GM12878 (cell line): ENCODE measurements at regions not wholly inside any gene's neighbourhood (a gene's known extent, or its start where the extent isn't known, plus 50 kb on each side); places are given as distances from the start of the nearest gene placed in this dataset.

ENCODE experiments used
- ATAC-seq: fragments of 200-7000 bp; cut with Tn5 transposase; 3 replicates; pipeline ENCODE4 v1.9.1; 2020; ENCODE audit warnings: mild to moderate bottlenecking, moderate library complexity
- BruUV-seq: library from RNA; stranded (reverse); fragments of 400-500 nt; replicated peaks from 2 replicates; lab custom pipeline; 2021; lab: Mats Ljungman, UMichigan
- CTCF ChIA-PET: fragments of 300-600 bp; sonication (Branson Sonifier 250); formaldehyde crosslinking; extraction: SDS; loops from one replicate; lab custom pipeline; 2021; ENCODE audit warnings: inconsistent platforms; lab: Yijun Ruan, JAX
- POLR2A ChIA-PET: fragments of 350-600 bp; formaldehyde crosslinking; extraction: SDS; loops from one replicate; lab custom pipeline; 2021; ENCODE audit warnings: inconsistent platforms; lab: Charles Lee
- RAD21 ChIA-PET: fragments of 300-600 bp; sonication (Branson Sonifier 250); formaldehyde crosslinking; loops from one replicate; lab custom pipeline; 2023; ENCODE audit warnings: antibody characterized with exemption; ENCODE audit not compliant: unreplicated experiment; lab: Charles Lee
- SMC1A ChIA-PET: fragments of 300-600 bp; sonication (Branson Sonifier 250); formaldehyde crosslinking; loops from one replicate; lab custom pipeline; 2023; ENCODE audit not compliant: unreplicated experiment, uncharacterized antibody; lab: Charles Lee
- DNase-seq: peaks from one replicate; pipeline ENCODE4 v3.0.0-alpha.2; 2011; ENCODE audit warnings: low read depth, low spot score
- FAIRE-seq: peaks from 3 replicates; lab custom pipeline; 2011; peaks lifted over from hg19 to GRCh38; lab: Jason Lieb, UNC
- H2AFZ ChIP-seq: 2 replicates; pipeline ENCODE4 v1.6.0; 2011; ENCODE audit warnings: low read depth, low read length, control low read depth; ENCODE audit not compliant: control insufficient read depth
- H3K27ac ChIP-seq: 2 replicates; pipeline ENCODE4 v1.5.1; 2011; ENCODE audit warnings: control low read depth; ENCODE audit not compliant: control insufficient read depth, insufficient read depth
- H3K27me3 ChIP-seq, 2 experiments: replicated peaks in 1 of 2; 2 replicates each; pipeline versions ENCODE4 v1.6.0 to v1.6.1; 2011; ENCODE audit warnings: low read length in 1 of 2; ENCODE audit not compliant: control insufficient read depth in 2 of 2, insufficient read depth in 2 of 2
- H3K36me3 ChIP-seq, 2 experiments: 2 replicates each; pipeline ENCODE4 v1.5.1; 2011; ENCODE audit warnings: low read length in 1 of 2; ENCODE audit not compliant: control insufficient read depth in 2 of 2, insufficient read depth in 2 of 2
- H3K4me1 ChIP-seq: 2 replicates; pipeline ENCODE4 v1.6.1; 2011; ENCODE audit warnings: mild to moderate bottlenecking, low read length, moderate library complexity, mixed read lengths; ENCODE audit not compliant: control insufficient read depth, insufficient read depth
- H3K4me2 ChIP-seq: 2 replicates; pipeline ENCODE4 v1.6.0; 2011; ENCODE audit warnings: control low read depth; ENCODE audit not compliant: control insufficient read depth, insufficient read depth
- H3K4me3 ChIP-seq: fragments of 200-600 bp; sonication (generic); 2 replicates; pipeline ENCODE4 v1.5.1; 2016
- H3K79me2 ChIP-seq: 2 replicates; pipeline ENCODE4 v1.6.0; 2011; ENCODE audit warnings: low read length; ENCODE audit not compliant: control insufficient read depth, insufficient read depth
- H3K9ac ChIP-seq: 2 replicates; pipeline ENCODE4 v1.8.0; 2011; ENCODE audit warnings: low read length, control low read depth, mixed read lengths; ENCODE audit not compliant: control insufficient read depth, insufficient read depth
- H3K9me3 ChIP-seq: replicated peaks from 3 replicates; pipeline ENCODE4 v1.5.1; 2011; ENCODE audit warnings: mild to moderate bottlenecking, low read length; ENCODE audit not compliant: control insufficient read depth, insufficient read depth
- H4K20me1 ChIP-seq: 2 replicates; pipeline ENCODE4 v1.6.0; 2011; ENCODE audit not compliant: control insufficient read depth, insufficient read depth
- ATF2 ChIP-seq: IDR thresholded peaks from 2 replicates; pipeline ENCODE4 v1.6.1; 2012; ENCODE audit warnings: low read length, inconsistent platforms
- CEBPB ChIP-seq, 2 experiments: fragments of 150-350 bp in 1 of 2; IDR thresholded peaks; 2 replicates each; pipeline ENCODE4 v1.6.1; 2012 to 2014; ENCODE audit warnings: low read depth in 2 of 2, low read length in 2 of 2, borderline replicate concordance in 1 of 2, inconsistent platforms in 1 of 2
- CTCF ChIP-seq, 3 experiments: IDR thresholded peaks in 2 of 3; conservative IDR thresholded peaks in 1 of 3; 2 replicates each; pipeline ENCODE4 v1.5.1; 2011; ENCODE audit warnings: low read depth in 3 of 3, low read length in 3 of 3, mild to moderate bottlenecking in 3 of 3, control low read depth in 2 of 3, moderate library complexity in 2 of 3, inconsistent platforms in 1 of 3, mixed read lengths in 1 of 3; ENCODE audit not compliant: control insufficient read depth in 2 of 3, insufficient read depth in 1 of 3; ENCODE audit errors: extremely low read depth in 1 of 3
- FOXM1 ChIP-seq: IDR thresholded peaks from 2 replicates; pipeline ENCODE4 v1.6.1; 2012; ENCODE audit warnings: low read depth, mild to moderate bottlenecking, inconsistent platforms, low read length, moderate library complexity
- IRF4 ChIP-seq: IDR thresholded peaks from 2 replicates; pipeline ENCODE4 v1.6.1; 2011; ENCODE audit warnings: low read depth, low read length
- MEF2B ChIP-seq: fragments of 450-650 bp; IDR thresholded peaks from 2 replicates; pipeline ENCODE4 v1.6.1; 2018; ENCODE audit warnings: mild to moderate bottlenecking, moderate library complexity; ENCODE audit not compliant: partially characterized antibody, poor library complexity, severe bottlenecking
- NR2C1 ChIP-seq: fragments of 450-650 bp; IDR thresholded peaks from 2 replicates; pipeline ENCODE4 v1.6.1; 2017; ENCODE audit warnings: antibody characterized with exemption, mild to moderate bottlenecking, moderate library complexity
- NR2F1 ChIP-seq: fragments of 450-650 bp; conservative IDR thresholded peaks from 2 replicates; pipeline ENCODE4 v1.6.1; 2017; ENCODE audit warnings: mild to moderate bottlenecking
- RCOR1 ChIP-seq: conservative IDR thresholded peaks from 2 replicates; pipeline ENCODE4 v1.6.1; 2012; ENCODE audit warnings: low read depth, low read length, improper control_type of control experiment
- RUNX3 ChIP-seq: IDR thresholded peaks from 2 replicates; pipeline ENCODE4 v1.6.1; 2012; ENCODE audit warnings: low read length, inconsistent platforms
- SIN3A ChIP-seq: IDR thresholded peaks from 2 replicates; pipeline ENCODE4 v1.6.1; 2012; ENCODE audit warnings: low read depth, low read length, improper control_type of control experiment
- SKIL ChIP-seq: fragments of 450-650 bp; IDR thresholded peaks from 2 replicates; pipeline ENCODE4 v1.6.1; 2017; ENCODE audit warnings: mild to moderate bottlenecking, low read depth, inconsistent platforms; ENCODE audit not compliant: poor library complexity, severe bottlenecking
- SREBF2 ChIP-seq: IDR thresholded peaks from 2 replicates; pipeline ENCODE4 v1.6.1; 2012; ENCODE audit warnings: mild to moderate bottlenecking, low read length
- WRNIP1 ChIP-seq: IDR thresholded peaks from 2 replicates; pipeline ENCODE4 v1.6.1; 2011; ENCODE audit warnings: low read depth, low read length, improper control_type of control experiment, borderline replicate concordance
- YBX1 ChIP-seq: fragments of 450-650 bp; IDR thresholded peaks from 2 replicates; pipeline ENCODE4 v1.6.1; 2016; ENCODE audit warnings: antibody characterized with exemption
- ZNF207 ChIP-seq: fragments of 450-650 bp; IDR thresholded peaks from 2 replicates; pipeline ENCODE4 v1.6.1; 2014; ENCODE audit warnings: antibody characterized with exemption, mild to moderate bottlenecking, borderline replicate concordance
- ZNF384 ChIP-seq: IDR thresholded peaks from 2 replicates; pipeline ENCODE4 v1.6.1; 2012; ENCODE audit warnings: low read depth, mild to moderate bottlenecking, low read length, improper control_type of control experiment, borderline replicate concordance
- WGBS: methylation state at CpG from one replicate; pipeline ENCODE4 v1.1.6; 2016; ENCODE audit warnings: low lambda C conversion rate; ENCODE audit not compliant: insufficient replicate concordance, insufficient coverage; ENCODE audit errors: missing lambda C conversion rate; 5-methylcytosine and 5-hydroxymethylcytosine counted together
- in situ Hi-C: fragments of 300-500 bp; cut with MboI; formaldehyde crosslinking; loops from 9 replicates; pipeline ENCODE4 v1.14.3; 2018; ENCODE audit warnings: mixed read lengths
- intact Hi-C: fragments of 100-400 bp; cut with micrococcal nuclease; formaldehyde crosslinking; loops from one replicate; pipeline ENCODE4 v1.14.2; 2022; ENCODE audit not compliant: unreplicated experiment

- TF ChIP-seq ATF2 = no peak
- TF ChIP-seq SIN3A = no peak
- TF ChIP-seq SKIL = no peak
- TF ChIP-seq MEF2B = no peak
Observed at GRCh38 chr2:6233993-6234392, 541.8 kb downstream of the SOX11 start (continued).

- WGBS = 3% methylated on average over 3 of the region's 3 CpGs
- ChIA-PET RAD21 (no interaction called here), POLR2A (no interaction called here), SMC1A (interaction anchor here (0.7 to 1.2 kb wide), 3 partner anchors 9 to 75 kb away, joined by 3 read pairs; no protein-coding TSS in a partner anchor), CTCF (no interaction called here)
- H3K4me2 ChIP-seq = no peak overlapping the region
- H4K20me1 ChIP-seq = no peaks in the 10 kb centered on the region
- no peak for TF ChIP-seq ZNF207
- no peak for TF ChIP-seq NR2C1
- no peak for TF ChIP-seq FOXM1
- TF ChIP-seq RUNX3 = no peak
- no peak for TF ChIP-seq SREBF2
- no peak for TF ChIP-seq RCOR1
- no peak for TF ChIP-seq IRF4
- TF ChIP-seq NR2F1 = no peak
- TF ChIP-seq CTCF (IDR thresholded peaks at IDR 0.05 in 2 of 3, conservative IDR thresholded peaks at IDR 0.05 in 1 of 3; ENCODE audit: control insufficient read depth in 2 of 3, extremely low read depth in 1 of 3, insufficient read depth in 1 of 3, low read depth in 3 of 3, low read length in 3 of 3) = no peak
- TF ChIP-seq YBX1 = no peak
- TF ChIP-seq CEBPB (IDR thresholded peaks at IDR 0.05; ENCODE audit: borderline replicate concordance in 1 of 2, low read depth in 2 of 2, low read length in 2 of 2) = no peak
- TF ChIP-seq ZNF384 = no peak
- no peak for TF ChIP-seq WRNIP1
- ATAC-seq (no peak), FAIRE-seq (no peak), DNase-seq (no peak)
- H2AFZ ChIP-seq = no peak overlapping the region
- no peak overlapping the region for H3K4me3 ChIP-seq
- no peaks in the 10 kb centered on the region; the same call in 2 of the 3 replicates for H3K9me3 ChIP-seq
- in situ Hi-C loops = no loop called here
- no peak overlapping the region for H3K9ac ChIP-seq
- no TSS peak for BruUV-seq
- no peaks in the 10 kb centered on the region for H3K36me3 ChIP-seq
- intact Hi-C loops = no loop called here
- no peaks in the 10 kb centered on the region for H3K4me1 ChIP-seq
- no peaks in the 10 kb centered on the region for H3K79me2 ChIP-seq
- H3K27me3 ChIP-seq = no peaks in the 10 kb centered on the region
- H3K27ac ChIP-seq = no peak overlapping the region
Observed at GRCh38 chr2:6234702-6235101, 542.5 kb downstream of the SOX11 start.
